ENCODE measurements at regions not wholly inside any gene's neighbourhood (a gene's known extent, or its start where the extent isn't known, plus 50 kb on each side); places are given as distances from the start of the nearest gene placed in this dataset.

DNA sequence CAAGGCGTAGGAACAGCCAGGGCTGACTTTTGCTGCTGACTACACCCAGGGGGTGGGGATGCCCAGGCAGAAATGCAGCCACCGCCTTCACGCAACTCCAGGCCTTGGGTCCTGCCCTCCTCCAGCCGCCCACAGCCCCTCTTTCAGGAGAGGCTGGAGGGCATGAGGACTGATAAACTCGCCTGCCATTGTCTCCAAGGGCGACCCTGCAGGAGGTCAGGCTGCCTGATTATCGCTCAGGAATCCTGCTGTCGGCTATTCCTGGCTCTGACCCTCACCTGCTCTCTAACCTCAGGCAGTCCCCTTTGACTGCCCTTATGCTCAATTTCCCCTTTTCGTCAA is 62.0 kb upstream of the HDDC2 start:
- TF ChIP-seq, protein P1, sequence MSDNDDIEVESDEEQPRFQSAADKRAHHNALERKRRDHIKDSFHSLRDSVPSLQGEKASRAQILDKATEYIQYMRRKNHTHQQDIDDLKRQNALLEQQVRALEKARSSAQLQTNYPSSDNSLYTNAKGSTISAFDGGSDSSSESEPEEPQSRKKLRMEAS (IDR thresholded peaks at IDR 0.05): 0 out of 2 replicates have a peak, but pooled peaks have one; percentile 19
- TF ChIP-seq HDAC2 (IDR thresholded peaks at IDR 0.05; ENCODE audit: borderline replicate concordance in 1 of 2, low read depth in 2 of 2, low read length in 2 of 2) (peak in 1 of 2 experiments; percentile 30; a peak in 1 of 4 replicates), YY1 (IDR thresholded peaks at IDR 0.05; ENCODE audit: low read depth, low read length) (0 out of 2 replicates have a peak, but pooled peaks have one; percentile 17), POLR2AphosphoS5 (IDR thresholded peaks at IDR 0.05; ENCODE audit: low read depth, low read length) (peak; percentile 28; the same call in 1 of the 2 replicates), HDAC6 (IDR thresholded peaks at IDR 0.05; ENCODE audit: low read depth, low read length) (no peak), SIN3A (conservative IDR thresholded peaks at IDR 0.05 in 1 of 2, IDR thresholded peaks at IDR 0.05 in 1 of 2; ENCODE audit: low read depth in 1 of 2, low read length in 2 of 2) (no peak), RBBP5 (IDR thresholded peaks at IDR 0.05; ENCODE audit: borderline replicate concordance, low read depth, low read length) (peak; percentile 22; the same call in 1 of the 2 replicates), TEAD4 (IDR thresholded peaks at IDR 0.05; ENCODE audit: low read depth, low read length) (0 out of 2 replicates have a peak, but pooled peaks have one; percentile 27)
- POLR2A ChIA-PET (ENCODE audit: partially characterized antibody): interaction anchor here (1.0 to 1.3 kb wide), 2 partner anchors 48 to 384 kb away, joined by 3 read pairs; no protein-coding TSS in a partner anchor
- Histone ChIP-seq H4K20me1 (replicated peaks in 1 of 2; ENCODE audit: control insufficient read depth in 1 of 2, insufficient read depth in 2 of 2, low read length in 2 of 2) (no peaks in the 10 kb centered on the region), H2AFZ (ENCODE audit: low read length) (peak overlapping the region; percentile 37; the same call in 1 of the 2 replicates), H3K79me1 (ENCODE audit: low read depth, low read length) (no peaks in the 10 kb centered on the region), H3K9me3 (ENCODE audit: insufficient read depth in 2 of 2, low read depth in 1 of 2, low read length in 1 of 2) (no peaks in the 10 kb centered on the region), H3K27me3 (replicated peaks in 1 of 4; ENCODE audit: control insufficient read depth in 3 of 4, extremely low read depth in 1 of 4, insufficient read depth in 3 of 4, low read length in 3 of 4) (peaks cover 0 to 10% (median 4%) of the 10 kb centered on the region in 4 experiments; a peak in 2 of 7 replicates), H4K8ac (ENCODE audit: extremely low read depth, insufficient read depth, low read length) (peak overlapping the region; percentile 54; the same call in 1 of the 2 replicates), H3K23ac (ENCODE audit: insufficient read length) (no peak overlapping the region), H3K36me3 (ENCODE audit: control insufficient read depth in 2 of 4, insufficient read depth in 4 of 4, low read length in 3 of 4) (no peaks in the 10 kb centered on the region), H2AK5ac (ENCODE audit: low read depth, low read length) (no peak overlapping the region), H3K4me3 (ENCODE audit: extremely low read depth in 1 of 4, insufficient read depth in 2 of 4, low read depth in 3 of 4, low read length in 4 of 4) (peak overlapping the region; percentile 24 to 64 (median 54)), H2BK120ac (replicated peaks; ENCODE audit: low read depth, low read length) (no peak overlapping the region), H3K14ac (ENCODE audit: insufficient read length) (no peak overlapping the region), H3K79me2 (ENCODE audit: control insufficient read depth in 1 of 2, insufficient read depth in 2 of 2, low read length in 2 of 2) (no peaks in the 10 kb centered on the region), H3K18ac (ENCODE audit: extremely low read depth, low read length) (0 out of 2 replicates have a peak overlapping the region, but pooled peaks have one; percentile 44), H4K5ac (ENCODE audit: insufficient read length, low read depth, low read length) (no peak overlapping the region), H2BK12ac (ENCODE audit: low read depth, low read length) (peak overlapping the region; percentile 77; the same call in 1 of the 2 replicates), H2BK15ac (ENCODE audit: low read length) (0 out of 2 replicates have a peak overlapping the region, but pooled peaks have one; percentile 35), H3K4ac (replicated peaks; ENCODE audit: insufficient read length, low read depth, low read length) (no peak overlapping the region), H3K4me1 (replicated peaks in 1 of 4; ENCODE audit: control insufficient read depth in 3 of 4, insufficient read depth in 4 of 4, low read length in 3 of 4) (peaks cover 0 to 11% (median 2%) of the 10 kb centered on the region in 4 experiments; a peak in 4 of 7 replicates), H3K9ac (replicated peaks in 1 of 4; ENCODE audit: extremely low read depth in 1 of 4, low read depth in 3 of 4, low read length in 3 of 4) (peak overlapping the region in 2 of 4 experiments; percentile 32 to 43; a peak in 3 of 7 replicates), H3K27ac (ENCODE audit: low read depth, low read length) (no peak overlapping the region), H2BK20ac (ENCODE audit: low read length) (no peak overlapping the region; the same call in 1 of the 2 replicates), H2BK5ac (ENCODE audit: low read depth, low read length) (peak overlapping the region; percentile 86; the same call in 1 of the 2 replicates), H3K4me2 (ENCODE audit: insufficient read depth in 1 of 2, low read depth in 2 of 2, low read length in 2 of 2) (peak overlapping the region; percentile 90 to 93), H3K23me2 (ENCODE audit: low read depth, low read length) (peaks cover 9% of the 10 kb centered on the region), H3K56ac (replicated peaks; ENCODE audit: insufficient read length, low read depth, low read length) (no peak overlapping the region), H4K91ac (replicated peaks; ENCODE audit: insufficient read length, low read length) (no peak overlapping the region)
- CTCF ChIA-PET (ENCODE audit: partially characterized antibody): interaction anchor here (1.3 to 1.4 kb wide), 2 partner anchors 20 to 50 kb away, joined by 4 to 6 read pairs; no protein-coding TSS in a partner anchor
- DNase-seq (ENCODE audit: low read depth in 1 of 2, low spot score in 2 of 2) (peak in 1 of 2 experiments; percentile 64), FAIRE-seq (no peak)
- 2% methylated on average over 9 of the region's 9 CpGs; no CpG with 5 or more reads in 1 of the 2 experiments for WGBS, 2 experiments (ENCODE audit: extremely low coverage in 1 of 2, insufficient coverage in 1 of 2, insufficient read length in 1 of 2, insufficient replicate concordance in 2 of 2, low coverage in 1 of 2, low lambda C conversion rate in 2 of 2, missing lambda C conversion rate in 1 of 2)

Measured in H1 (cell line).